NCI-H524 (cell line): ENCODE measurements at regions not wholly inside any gene's neighbourhood (a gene's known extent, or its start where the extent isn't known, plus 50 kb on each side); places are given as distances from the start of the nearest gene placed in this dataset.
A peak's percentile ranks its signal among the peaks of the same experiment; 100 is the strongest.

ENCODE experiments used
- DNase-seq, 2 experiments: peaks; one replicate each; lab custom pipeline; 2025; lab: John Stamatoyannopoulos, UW

GRCh38 chr15:36347272-36347858 lies 232.1 kb upstream of the CDIN1 start:
- DNase-seq = no peak

- DNase-seq = no peak
Observed at GRCh38 chr15:36356466-36356865, 223.0 kb upstream of the CDIN1 start.

- no peak for DNase-seq
Observed at GRCh38 chr15:36356978-36357601, 222.3 kb upstream of the CDIN1 start.

- no peak for DNase-seq
Observed at GRCh38 chr15:36358094-36358493, 221.3 kb upstream of the CDIN1 start.

GRCh38 chr15:36358523-36358922 lies 220.9 kb upstream of the CDIN1 start:
- no peak for DNase-seq

DNA sequence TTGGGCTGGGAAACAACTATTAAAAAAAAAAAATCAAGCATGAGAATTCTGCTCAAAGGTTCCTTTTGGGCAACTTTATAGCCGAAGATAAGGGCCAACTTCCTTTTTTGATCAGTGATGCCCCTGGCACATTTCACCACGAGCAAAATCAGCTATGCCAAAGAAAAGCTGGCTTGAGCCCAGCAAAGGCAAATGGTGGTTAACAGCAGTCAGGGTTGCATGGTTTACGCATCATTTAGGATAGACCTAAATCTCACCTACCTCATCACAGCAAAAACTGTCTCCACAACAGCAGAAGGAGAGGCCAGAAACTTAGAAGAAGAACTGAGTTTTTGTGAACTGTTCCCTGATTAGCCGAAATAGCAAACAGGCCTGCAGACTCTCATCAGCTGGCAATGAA lies 220.1 kb upstream of the CDIN1 start:
- DNase-seq = no peak

- DNase-seq = no peak
Observed at GRCh38 chr15:36361351-36361870, 218.0 kb upstream of the CDIN1 start.

DNA sequence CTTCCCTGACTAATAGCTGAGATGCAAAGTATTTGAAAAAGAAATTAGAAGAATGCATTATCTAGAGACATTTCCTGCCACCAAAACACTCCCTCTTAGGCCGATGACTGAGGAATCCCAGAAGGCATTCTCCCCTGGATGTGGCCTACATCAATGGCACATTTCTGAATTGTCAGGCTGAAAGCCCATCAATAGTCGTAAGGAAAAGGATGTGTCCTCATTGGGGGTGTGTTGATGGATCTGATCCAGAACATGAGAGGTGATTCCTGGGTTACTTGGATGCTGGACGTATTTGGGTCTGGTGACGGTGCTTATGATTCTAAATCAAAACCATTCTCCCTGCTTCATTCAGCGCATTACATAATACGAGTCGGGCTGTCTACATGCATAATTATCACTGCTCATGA lies 216.9 kb upstream of the CDIN1 start:
- DNase-seq = no peak

DNA sequence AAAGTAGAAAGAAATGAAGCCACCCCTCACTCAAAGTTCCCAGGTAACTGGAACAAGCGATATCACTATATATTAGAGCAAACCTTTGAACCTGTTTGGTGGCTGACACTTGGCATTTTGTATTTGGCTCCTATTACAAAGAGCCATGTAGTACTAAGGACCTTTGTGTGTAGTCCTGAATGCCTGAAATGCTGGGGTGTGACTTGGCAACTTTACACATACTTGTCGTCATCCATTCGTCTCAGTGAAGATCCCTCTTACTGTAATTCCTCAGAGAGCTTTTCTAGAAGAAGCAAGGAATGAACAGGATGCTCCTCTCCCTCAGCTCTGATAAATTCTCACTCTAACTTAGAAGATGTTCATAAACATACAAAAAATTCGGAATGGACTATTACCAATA lies 216.1 kb upstream of the CDIN1 start:
- no peak for DNase-seq

DNA sequence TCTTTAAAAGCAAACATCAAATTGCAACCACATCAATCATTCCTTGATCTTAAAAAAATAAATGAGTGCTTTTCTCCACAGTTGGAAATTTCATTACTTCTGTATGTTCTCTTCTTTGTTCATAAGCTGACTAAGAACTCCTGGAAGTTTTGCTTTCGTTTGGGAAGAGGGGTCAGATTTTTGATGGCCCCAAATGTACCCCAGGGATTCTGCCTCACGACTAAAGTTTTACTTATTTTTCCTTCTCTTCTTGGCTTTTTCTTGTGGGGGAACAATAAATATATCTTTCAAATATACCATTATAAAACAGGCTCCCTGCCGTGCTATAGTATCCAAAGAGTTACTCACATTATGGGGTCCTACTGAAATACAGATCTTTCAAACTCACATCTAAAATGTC lies 215.0 kb upstream of the CDIN1 start:
- DNase-seq = no peak

DNA sequence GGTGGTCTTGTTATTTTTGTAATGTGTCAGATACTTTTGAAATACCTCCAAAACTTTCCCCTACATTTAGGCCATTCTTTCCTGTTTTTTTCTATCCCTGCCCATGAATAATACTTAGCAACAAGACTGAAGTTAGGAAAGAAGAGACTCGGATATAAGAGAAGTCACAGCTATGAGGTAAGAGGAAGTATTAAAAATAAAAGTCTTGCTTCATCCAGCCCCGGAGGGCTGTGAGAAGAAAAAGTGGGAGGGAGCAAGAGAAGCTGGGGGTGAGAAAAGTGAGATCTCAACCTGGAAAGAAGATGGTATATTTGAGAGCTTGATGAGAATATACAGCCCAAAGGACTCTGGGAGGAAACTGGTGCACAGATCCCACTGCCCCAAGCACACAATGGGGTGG lies 213.5 kb upstream of the CDIN1 start:
- no peak for DNase-seq

DNA sequence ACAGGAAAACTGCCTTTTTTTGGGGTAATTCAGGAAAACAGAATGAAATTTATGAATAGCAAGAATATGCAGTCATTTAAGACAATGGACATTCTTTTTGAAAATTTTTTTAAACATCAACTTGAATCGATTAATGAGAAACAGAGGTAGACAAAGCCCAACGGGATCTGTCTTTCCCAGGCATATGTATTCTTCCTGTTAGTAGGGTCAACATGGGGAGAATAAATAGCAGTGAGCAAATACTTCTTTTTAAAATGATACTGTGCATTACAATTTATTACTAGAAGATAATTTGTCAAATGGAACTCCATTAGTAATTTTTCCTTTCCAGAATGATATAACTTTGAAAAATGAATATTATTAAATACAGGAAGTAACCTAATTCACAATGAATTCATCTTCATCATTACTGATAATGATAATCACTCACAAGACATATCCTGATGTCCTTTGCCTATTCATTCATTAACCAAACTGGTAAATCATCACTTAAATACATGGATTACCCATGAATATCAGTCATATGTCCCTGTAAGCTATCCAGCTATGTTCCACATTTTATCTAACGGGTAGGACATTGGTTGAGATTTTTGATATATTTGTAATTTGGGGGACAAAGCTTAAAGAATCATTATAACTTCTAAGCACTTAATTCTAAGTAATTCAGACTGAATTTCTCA lies 209.2 kb upstream of the CDIN1 start:
- no peak for DNase-seq

DNA sequence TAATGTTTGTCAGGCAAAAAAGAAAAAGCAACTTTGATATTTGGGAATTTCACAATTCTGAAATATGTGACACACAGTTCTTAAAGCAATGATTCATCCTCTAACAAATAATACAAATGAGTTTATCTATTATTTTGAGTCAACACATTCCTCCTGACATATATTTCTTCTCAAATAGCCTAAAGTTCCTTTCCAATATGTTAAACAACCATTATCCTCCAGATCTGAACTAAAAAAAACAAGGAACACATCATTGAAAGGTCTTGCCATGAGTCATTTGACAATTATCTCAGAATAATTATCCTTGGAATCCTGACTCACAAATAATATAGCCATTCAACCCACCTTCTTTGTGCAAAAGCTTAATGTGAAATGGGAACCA lies 208.7 kb upstream of the CDIN1 start:
- DNase-seq = no peak

DNA sequence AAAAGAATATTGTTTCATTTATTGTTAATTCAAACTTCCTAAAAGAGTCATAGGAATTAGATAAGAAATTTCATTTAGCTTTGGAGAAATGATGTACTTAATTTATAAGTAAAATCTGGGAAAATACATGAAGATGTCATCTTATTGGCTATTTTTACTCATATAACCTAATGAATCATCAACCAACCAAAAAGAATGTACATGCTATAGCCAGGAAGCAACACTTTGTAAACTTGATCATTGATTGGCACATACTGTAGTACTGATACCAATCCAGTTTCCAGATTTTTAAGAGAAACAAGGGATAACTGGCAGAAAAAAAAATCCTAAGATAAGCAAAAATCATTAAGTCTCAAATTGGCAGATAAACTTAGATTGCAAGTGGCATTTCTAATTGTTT lies 207.9 kb upstream of the CDIN1 start:
- no peak for DNase-seq

GRCh38 chr15:36372968-36373367 lies 206.5 kb upstream of the CDIN1 start:
- DNase-seq = no peak

DNA sequence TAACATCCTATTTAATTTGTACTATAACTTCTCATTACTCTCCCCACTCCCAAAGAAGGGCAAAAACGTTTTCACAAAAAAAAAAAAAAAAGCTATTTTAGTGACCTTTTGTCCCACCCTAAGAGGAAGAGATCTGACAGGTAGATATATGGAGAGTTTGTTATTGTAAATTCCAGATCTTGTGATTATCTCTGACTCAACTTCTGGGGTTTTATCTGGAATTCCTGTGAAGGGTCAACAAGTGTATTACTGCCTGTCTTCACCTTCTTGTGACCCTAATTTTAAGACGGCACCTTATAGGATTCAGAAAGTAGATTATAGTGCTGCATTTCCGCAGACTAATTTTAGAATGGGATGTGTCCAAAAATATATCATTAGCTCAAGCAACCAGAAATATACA lies 205.9 kb upstream of the CDIN1 start:
- DNase-seq = no peak

- DNase-seq = no peak
Observed at GRCh38 chr15:36389107-36389506, 190.3 kb upstream of the CDIN1 start.

- peak in 1 of 2 experiments; percentile 5 for DNase-seq
Observed at GRCh38 chr15:36390491-36390890, 188.9 kb upstream of the CDIN1 start.

DNA sequence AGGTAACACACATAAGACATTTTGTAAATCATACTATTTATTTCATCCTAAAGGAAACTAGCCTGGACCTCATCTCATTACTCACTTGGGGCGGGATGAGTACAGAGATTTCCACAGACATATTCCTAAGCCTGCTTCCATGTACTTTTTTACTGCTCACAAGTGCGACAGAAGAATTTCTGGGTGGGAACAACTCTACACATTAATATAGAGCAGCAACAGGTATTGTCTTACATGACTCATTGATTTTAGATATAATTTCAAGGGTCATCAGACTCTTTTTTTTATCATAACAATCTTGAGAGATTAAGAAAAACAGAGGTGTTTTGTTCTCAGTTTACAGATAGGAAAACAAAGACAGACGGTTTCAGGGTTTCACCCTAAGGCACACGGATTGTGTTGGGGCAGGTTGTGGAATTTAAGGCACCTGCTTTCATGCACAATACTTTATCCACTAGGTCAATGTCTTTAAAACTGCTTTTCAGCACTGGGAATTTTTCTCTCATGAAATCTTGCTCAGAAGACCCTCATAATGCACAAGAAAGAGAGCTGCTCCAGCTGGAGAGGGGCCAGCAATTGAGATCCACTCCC lies 186.7 kb upstream of the CDIN1 start:
- DNase-seq = no peak

- DNase-seq = no peak
Observed at GRCh38 chr15:36398212-36398611, 181.2 kb upstream of the CDIN1 start.

- no peak for DNase-seq
Observed at GRCh38 chr15:36399276-36399675, 180.2 kb upstream of the CDIN1 start.

DNA sequence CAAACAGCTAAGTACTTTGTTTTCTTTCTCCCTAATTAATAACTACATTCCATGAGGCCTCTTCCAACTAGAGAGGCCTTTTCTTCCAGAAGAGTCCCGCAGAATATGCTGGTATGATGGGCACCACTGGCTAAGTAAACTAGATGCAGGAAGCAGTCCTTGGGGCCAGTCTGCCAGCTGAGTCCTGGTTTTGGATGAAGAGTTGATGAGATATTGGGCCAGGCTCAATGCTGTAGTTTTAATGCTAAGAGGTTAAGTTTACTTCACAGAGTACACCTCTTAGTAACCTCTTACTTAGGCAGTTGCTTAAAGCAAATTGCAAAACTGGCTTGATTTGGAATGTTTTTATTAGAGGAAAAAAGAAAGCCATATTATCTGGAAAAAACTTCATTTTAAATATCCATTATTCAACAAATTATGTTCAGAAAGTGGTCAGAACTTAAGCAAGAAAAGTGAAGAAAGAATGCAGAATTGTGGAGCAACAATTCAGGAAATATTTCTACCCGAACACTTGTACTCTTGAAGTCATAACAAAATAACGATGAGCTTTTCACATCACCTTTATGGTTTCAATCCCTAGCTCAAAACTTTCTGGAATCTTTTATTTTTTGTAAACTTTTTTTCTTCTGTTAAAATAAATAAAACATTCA lies 178.4 kb upstream of the CDIN1 start:
- DNase-seq = no peak

- DNase-seq = no peak
Observed at GRCh38 chr15:36401586-36401966, 177.8 kb upstream of the CDIN1 start.
